H54 (cell line): ENCODE measurements at regions not wholly inside any gene's neighbourhood (a gene's known extent, or its start where the extent isn't known, plus 50 kb on each side); places are given as distances from the start of the nearest gene placed in this dataset.

Experiments used
- DNase-seq: peaks from one replicate; pipeline ENCODE4 v3.0.0; 2011; ENCODE audit warnings: low spot score, mixed read lengths; ENCODE audit not compliant: insufficient read length
- FAIRE-seq: peaks from 3 replicates; lab custom pipeline; 2011; peaks lifted over from hg19 to GRCh38; lab: Jason Lieb, UNC
- POLR2A ChIP-seq: IDR thresholded peaks from 2 replicates; pipeline ENCODE4 v1.6.1; 2011; ENCODE audit warnings: low read depth, mild to moderate bottlenecking, low read length

DNA sequence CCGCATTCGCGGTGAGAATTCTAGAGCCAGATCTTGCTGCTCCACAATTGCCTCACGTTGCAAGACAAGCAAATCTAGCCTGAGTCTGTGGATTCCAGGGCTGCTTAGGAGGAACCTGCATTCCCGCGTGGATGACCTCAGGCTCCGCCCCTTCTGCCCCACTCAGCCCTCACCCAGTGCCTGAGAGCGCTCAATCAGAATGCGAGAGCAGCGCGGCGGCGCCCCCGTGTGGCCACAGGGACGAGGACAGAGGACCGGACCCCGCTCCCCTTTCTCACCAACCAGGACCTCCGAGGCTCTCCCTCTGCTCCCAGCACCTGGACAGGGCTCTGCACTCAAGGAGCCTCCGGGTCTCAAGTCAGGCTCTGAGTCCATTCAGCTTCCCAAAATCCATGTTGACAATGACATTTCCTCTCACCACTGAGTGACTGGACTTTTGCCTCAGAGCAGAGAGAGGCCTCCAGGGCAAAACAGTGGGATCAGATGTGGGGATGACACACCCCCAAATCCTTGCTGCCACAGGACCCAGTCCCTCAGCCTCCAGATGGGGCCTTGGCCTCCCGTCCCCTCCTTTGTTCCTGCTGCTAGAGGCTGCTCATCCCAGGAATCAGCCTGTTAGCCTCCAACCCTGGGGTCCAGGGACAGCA lies 52.0 kb downstream of the RPP21 start:
- no peak for TF ChIP-seq POLR2A
- peak; percentile 87 for FAIRE-seq
- peak; percentile 82 for DNase-seq

DNA sequence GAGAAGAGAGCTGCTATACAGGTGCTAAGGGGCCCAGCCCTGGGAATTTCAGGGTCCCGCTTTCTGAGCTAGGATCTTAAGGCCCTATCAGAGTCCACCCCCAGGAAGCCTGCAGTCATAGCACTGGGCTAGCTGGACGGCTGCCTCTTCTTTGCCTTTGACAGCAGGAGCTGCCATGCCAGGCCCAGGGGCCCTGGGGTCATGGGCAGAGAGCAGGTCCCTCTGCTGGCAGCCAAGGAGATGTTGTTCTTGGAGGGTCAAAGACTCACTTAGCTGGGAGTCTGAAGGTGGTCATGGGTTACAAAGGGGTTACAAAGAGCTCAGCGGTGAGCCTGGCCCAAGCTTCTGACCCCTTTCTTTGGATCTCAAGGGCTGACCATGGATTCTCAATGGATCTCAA lies 52.7 kb downstream of the RPP21 start:
- no peak for FAIRE-seq
- no peak for DNase-seq

DNA sequence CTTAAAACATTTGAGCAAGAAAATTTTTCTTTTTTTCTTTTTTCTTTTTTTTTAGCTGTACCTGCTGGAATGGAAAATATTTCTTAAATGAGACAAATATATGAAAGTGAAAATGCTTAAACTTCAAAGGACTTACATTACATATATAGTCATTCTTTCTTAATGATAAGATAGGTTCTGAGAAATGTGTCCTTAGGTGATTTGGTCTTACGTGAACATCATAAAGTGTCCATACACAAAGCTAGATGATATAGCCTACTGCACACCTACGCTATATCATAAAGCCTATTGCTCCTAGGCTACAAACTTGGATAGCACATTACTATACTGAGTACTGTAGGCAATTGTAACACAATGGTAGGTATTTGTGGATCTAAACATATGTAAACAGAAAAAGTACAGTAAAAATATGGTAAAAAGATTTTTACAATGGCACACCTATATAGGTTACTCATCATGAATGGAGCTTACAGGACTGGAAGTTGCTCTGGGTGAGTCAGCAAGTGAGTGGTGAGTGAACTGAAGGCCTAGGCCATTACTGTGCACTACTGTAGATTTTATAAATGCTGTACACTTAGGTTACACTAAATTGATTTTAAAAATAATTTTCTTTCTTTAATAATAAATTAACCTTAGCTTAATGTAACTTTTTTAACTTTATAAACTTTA lies 54.6 kb downstream of the RPP21 start:
- FAIRE-seq: no peak
- TF ChIP-seq POLR2A: no peak

More for the DNA sequence above, 52.7 kb downstream of the RPP21 start:
- no peak for TF ChIP-seq POLR2A

DNA sequence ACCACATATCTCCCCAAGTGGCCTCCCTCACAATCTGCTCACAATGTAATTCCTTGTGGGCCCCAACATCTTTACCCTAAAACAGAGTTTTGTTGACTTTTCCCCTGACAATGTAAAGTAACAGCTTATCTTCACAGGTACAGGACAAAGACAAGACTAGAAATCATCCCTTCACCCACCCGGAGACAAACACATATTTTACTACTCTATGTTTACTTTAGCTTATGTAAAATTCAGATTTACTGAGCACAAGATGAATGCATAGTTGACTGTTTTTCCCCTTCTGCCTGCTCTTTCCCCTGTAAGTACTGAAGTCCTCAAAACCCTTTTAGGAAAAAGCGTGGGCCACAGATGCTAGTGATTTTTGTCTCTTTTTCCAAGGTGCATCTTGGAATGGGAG lies 61.0 kb downstream of the RPP21 start:
- FAIRE-seq: no peak
- TF ChIP-seq POLR2A: no peak
- no peak for DNase-seq

More for the DNA sequence above, 54.6 kb downstream of the RPP21 start:
- no peak for DNase-seq

DNA sequence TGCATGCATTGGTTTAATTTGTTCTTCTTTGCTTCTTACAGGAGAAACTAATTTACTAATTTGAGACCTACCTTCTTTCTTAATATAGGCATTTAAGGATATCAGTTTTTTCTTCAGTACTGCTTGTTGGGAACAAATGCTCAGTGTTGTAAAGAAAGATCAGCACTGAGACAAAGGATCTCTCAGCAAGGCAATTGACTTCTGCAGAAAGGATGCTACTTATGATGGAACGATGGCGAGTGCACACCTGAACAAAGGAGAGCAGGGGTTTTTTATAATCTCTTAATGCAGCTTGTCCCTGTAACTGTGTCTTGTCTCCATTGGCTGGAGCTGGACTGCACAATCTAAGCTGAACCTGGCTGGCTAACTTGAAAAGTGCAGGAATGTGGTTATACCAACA lies 64.2 kb downstream of the RPP21 start:
- DNase-seq (no peak), FAIRE-seq (no peak)
- no peak for TF ChIP-seq POLR2A

DNA sequence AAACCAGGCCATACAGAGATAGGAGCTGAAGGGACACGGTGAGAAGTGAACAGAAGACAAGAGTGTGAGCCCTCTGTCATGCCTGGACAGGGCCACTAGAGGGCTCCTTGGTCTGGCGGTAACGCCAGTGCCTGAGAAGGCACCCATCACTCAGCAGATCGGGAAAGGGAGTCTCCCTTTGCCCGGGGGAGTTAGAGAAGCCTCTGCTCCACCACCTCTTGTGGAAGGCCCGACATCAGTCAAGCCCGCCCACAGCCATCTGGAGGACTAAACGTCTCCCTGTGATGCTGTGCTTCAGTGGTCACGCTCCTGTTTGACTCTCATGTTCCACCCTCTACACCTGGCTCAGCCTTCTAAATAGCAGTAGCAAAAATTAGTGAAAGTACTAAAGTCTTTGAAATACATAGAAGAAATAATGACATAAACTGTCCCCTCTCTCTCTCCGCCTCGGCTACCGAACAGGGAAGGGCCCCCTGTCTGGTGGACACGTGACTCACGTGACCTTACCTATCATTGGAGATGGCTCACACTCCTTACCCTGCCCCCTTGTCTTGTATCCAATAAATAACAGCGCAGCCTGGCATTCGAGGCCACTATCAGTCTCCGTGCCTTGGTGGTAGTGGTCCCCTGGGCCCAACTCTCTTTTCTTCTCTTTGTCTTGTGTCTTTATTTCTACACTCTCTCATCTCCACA lies 66.7 kb downstream of the RPP21 start:
- peak; percentile 92 for FAIRE-seq
- TF ChIP-seq POLR2A: no peak
- DNase-seq: no peak

DNA sequence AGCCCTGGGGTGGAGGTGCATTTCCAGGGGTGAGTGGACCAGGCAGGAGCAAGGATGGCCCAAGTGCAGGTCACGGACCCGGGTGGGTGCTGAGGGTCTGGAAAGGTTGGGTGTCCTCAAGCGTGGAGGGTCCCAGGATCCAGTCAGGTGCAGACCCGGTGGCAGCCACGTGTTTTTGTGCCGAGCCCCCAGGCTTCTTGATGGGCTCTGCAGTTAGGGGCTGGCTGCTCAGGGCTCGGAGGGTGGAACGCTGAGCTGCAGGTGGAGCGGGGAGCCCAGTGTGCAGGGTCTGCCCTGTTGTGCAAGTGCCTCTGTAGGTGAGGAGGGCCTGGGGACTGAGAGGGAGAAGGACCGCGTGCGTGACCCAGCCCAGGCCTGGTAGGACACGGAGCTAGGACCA lies 70.9 kb upstream of the HLA-E start:
- TF ChIP-seq POLR2A: no peak
- no peak for FAIRE-seq

DNA sequence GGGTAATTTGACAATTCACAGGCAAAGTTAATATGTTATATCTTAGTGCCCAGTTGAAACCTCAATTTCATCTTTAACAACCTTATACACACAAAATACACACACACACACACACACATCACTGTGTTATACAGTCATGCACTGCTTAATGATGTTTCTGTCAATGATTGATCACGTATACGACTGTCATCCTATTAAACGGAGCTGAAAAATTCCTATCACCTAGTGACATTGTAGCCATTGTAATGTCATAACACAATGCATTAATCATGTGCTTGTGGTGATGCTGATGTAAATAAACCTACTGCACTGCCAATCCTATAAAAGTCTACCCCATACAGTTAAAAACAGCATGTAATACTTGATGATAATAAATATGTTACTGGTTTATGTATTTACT lies 64.8 kb upstream of the HLA-E start:
- no peak for DNase-seq
- FAIRE-seq: no peak
- TF ChIP-seq POLR2A: no peak

More for the DNA sequence above, 70.9 kb upstream of the HLA-E start:
- no peak for DNase-seq
